Activated naive CD8-positive, alpha-beta T cell treated with anti-CD3 and anti-CD28 coated beads for 36 hours (primary cell): ENCODE measurements at regions not wholly inside any gene's neighbourhood (a gene's known extent, or its start where the extent isn't known, plus 50 kb on each side); places are given as distances from the start of the nearest gene placed in this dataset.
A peak's percentile ranks its signal among the peaks of the same experiment; 100 is the strongest.

ENCODE experiments used
- DNase-seq: peaks from one replicate; pipeline ENCODE4 v3.0.0; 2021
- H3K27ac Mint-ChIP-seq: one replicate; pipeline ENCODE4 v1.8.0; 2022; ENCODE audit warnings: mild to moderate bottlenecking, moderate library complexity, mixed read lengths
- H3K27me3 Mint-ChIP-seq: one replicate; pipeline ENCODE4 v1.8.0; 2022; ENCODE audit warnings: mild to moderate bottlenecking, mixed read lengths
- H3K36me3 Mint-ChIP-seq: one replicate; pipeline ENCODE4 v1.8.0; 2021; ENCODE audit warnings: mild to moderate bottlenecking, mixed read lengths
- H3K4me1 Mint-ChIP-seq: one replicate; pipeline ENCODE4 v1.8.0; 2021; ENCODE audit warnings: mixed read lengths
- H3K4me3 Mint-ChIP-seq: one replicate; pipeline ENCODE4 v1.8.0; 2022; ENCODE audit warnings: mild to moderate bottlenecking, moderate library complexity, mixed read lengths
- H3K9me3 Mint-ChIP-seq: one replicate; pipeline ENCODE4 v1.8.0; 2022; ENCODE audit warnings: mixed read lengths

- no peak for DNase-seq
- Mint-ChIP-seq H3K27ac (no peak overlapping the region), H3K4me1 (peaks cover 6% of the 10 kb centered on the region), H3K4me3 (no peak overlapping the region), H3K36me3 (no peaks in the 10 kb centered on the region), H3K27me3 (peaks cover 3% of the 10 kb centered on the region), H3K9me3 (no peaks in the 10 kb centered on the region)
Measured at GRCh38 chr18:56112984-56113383, 525.0 kb upstream of the TCF4 start.

DNA sequence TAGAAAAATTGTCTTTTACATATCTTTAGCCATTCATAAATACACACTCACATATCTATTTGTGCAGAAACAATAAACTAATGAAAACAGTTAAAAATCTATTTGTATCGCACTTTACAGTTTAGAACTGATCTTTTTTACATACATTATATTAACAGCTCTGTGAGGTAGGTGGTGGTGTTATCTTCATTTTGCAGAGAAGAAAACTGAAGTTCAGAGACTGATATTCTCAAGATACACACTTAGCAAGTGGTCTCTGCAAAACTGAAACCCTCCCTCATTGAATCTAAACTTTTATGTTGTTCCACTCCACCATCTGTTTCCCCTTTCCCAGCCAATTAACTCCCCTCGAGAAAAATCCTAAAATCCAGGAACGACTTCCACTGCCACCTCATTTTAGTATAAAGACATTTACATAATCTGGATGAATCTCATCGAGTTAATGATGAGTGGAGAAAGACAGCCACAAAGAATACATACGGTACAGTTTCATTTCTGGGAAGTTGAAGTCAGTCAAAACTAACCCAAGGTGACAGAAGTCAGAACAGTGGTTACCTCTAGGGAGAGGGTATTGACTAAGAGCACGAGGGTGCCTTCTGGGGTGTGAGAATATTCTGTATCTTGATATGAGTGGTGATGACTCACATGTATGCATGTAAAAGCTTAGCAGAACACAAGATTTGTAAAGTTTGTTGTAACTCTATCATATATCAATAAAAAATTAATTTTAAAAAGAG is 524.2 kb upstream of the TCF4 start:
- Mint-ChIP-seq H3K4me1 (peaks cover 6% of the 10 kb centered on the region), H3K9me3 (no peaks in the 10 kb centered on the region), H3K36me3 (no peaks in the 10 kb centered on the region), H3K27me3 (peaks cover 3% of the 10 kb centered on the region), H3K27ac (peak overlapping the region; percentile 71), H3K4me3 (peak overlapping the region; percentile 15)
- DNase-seq = peak; percentile 11

GRCh38 chr18:56109757-56110156 is 521.8 kb upstream of the TCF4 start:
- no peaks in the 10 kb centered on the region for H3K36me3 Mint-ChIP-seq
- peaks cover 3% of the 10 kb centered on the region for H3K27me3 Mint-ChIP-seq
- H3K9me3 Mint-ChIP-seq = peaks cover 3% of the 10 kb centered on the region
- H3K4me3 Mint-ChIP-seq = no peak overlapping the region
- H3K27ac Mint-ChIP-seq = no peak overlapping the region
- H3K4me1 Mint-ChIP-seq = peaks cover 6% of the 10 kb centered on the region
- DNase-seq = no peak

DNA sequence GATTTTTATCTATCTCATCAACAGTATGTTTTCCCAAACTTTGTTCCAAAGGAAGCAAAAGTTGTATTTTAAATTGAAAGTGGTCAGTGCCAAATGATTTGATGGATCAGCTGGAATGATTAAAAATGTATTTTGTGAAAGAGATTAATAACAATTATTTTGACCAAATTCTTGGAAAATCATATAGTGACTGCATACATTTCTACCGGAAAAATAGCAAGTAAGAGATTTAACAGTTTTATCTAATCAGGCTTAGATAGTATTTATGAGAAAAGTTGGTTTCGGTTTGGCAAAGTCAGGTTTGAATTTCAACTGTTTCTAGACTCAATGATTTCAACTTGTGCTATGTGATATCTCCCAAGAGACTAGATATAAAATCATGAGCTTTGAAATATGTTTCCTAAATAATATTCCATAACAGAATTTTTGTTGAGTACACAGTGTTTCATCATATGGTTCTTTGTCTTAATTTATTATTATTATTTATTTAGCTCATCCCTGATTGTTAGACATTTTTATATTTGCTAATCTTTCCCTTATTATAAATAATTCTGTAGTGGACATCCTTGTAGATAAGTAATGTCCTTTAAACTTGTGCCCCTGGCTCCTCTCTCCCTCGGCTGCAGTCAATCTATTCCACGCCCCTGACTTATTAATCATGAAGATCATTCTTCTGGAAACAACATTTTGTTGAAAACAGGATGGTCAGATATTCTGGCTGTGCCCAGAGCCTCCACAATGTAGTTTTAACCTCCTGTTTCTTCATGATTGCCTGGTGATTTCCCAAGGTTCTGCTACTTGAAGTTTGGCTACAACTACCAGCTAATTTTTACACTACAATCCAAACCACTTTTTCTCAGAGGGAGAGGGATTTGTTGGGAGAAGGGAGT is 520.7 kb upstream of the TCF4 start:
- Mint-ChIP-seq H3K4me1 (peaks cover 6% of the 10 kb centered on the region), H3K9me3 (peaks cover 11% of the 10 kb centered on the region), H3K36me3 (no peaks in the 10 kb centered on the region), H3K27me3 (peaks cover 3% of the 10 kb centered on the region), H3K27ac (no peak overlapping the region), H3K4me3 (no peak overlapping the region)
- no peak for DNase-seq

DNA sequence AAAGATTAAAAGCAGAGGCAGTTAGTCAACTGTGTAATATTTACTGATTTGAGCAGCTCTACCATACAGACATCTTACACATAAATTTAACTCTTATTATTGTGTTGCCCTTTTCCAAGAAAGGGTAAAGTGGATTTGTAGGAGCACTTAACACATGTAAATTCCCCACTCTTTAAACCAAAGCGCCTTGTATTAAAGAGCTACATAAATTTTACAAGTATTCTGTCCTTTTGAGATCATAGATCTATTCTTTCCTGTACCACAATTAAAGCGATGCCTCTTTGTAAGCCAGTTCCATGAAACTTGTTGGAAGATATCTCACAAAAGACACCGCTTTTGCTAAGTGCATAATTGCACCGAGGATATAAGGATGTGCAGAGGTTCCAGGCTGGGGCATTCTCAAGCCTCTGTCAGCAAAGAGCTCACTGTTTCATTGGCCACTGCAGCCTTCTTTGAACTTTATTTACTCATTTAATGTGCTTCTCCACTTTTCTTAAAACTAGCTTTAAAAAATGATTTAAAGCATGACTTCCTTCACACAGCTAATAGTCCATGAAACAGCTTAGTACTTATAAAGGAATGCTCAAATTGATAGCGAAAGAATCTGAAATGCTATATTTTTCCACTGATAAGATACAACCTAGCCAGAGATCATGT is 520.0 kb upstream of the TCF4 start:
- Mint-ChIP-seq H3K27ac (no peak overlapping the region), H3K27me3 (peaks cover 3% of the 10 kb centered on the region), H3K4me1 (peaks cover 6% of the 10 kb centered on the region), H3K9me3 (peaks cover 18% of the 10 kb centered on the region), H3K4me3 (no peak overlapping the region), H3K36me3 (no peaks in the 10 kb centered on the region)
- DNase-seq = no peak

DNA sequence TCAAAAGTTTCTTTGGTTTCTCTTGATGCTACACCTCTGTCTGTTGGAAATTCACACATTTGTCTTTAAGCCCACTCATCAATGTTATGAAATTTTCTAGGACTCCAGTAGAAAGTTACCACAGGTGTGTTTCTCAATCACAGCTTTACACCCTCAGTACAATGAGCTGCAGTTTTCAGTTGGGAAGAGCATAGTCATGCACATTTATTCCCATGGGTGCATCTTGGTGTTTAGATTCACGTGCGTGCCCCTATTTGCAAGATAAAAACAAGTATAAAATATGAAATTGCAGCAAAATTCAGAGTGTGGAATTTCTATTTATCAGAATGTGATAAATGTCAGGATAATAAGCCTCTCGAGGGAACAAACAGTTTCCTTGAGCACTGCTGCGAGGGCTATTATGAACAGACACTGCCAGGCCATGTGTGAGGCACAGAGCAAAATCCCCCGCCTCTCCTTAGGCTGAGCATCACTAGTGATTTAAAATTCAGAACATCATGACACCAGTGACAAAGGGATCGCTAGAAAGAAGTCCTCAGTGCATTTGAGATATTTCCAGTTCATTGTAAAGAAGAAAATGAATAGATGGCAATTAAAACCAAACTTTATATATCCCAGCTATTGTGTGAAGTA is 512.2 kb upstream of the TCF4 start:
- no peak for DNase-seq
- no peaks in the 10 kb centered on the region for H3K27me3 Mint-ChIP-seq
- no peak overlapping the region for H3K27ac Mint-ChIP-seq
- H3K36me3 Mint-ChIP-seq = no peaks in the 10 kb centered on the region
- H3K4me3 Mint-ChIP-seq = no peak overlapping the region
- H3K4me1 Mint-ChIP-seq = no peaks in the 10 kb centered on the region
- H3K9me3 Mint-ChIP-seq = peaks cover 15% of the 10 kb centered on the region

DNA sequence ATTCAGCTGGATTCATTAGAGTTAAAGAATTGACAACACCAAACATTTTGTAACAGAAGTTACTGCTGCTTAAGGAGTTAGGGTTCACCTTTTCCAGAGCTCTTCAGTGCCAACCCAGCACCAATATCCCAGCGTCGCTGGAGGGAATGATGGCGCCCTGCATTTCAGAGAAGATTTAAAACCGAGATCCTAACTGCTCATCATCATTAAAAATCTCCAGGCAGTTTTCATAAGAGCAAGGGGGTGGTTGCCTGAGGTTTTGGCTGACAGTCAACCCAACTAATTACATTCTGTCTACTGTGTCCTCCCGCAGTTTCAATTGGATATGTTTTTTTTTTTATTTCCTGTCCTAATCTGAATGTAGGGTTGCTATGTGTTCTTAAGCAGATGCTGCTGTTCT is 509.6 kb upstream of the TCF4 start:
- H3K27ac Mint-ChIP-seq = no peak overlapping the region
- no peaks in the 10 kb centered on the region for H3K9me3 Mint-ChIP-seq
- no peaks in the 10 kb centered on the region for H3K4me1 Mint-ChIP-seq
- no peaks in the 10 kb centered on the region for H3K27me3 Mint-ChIP-seq
- no peak for DNase-seq
- no peak overlapping the region for H3K4me3 Mint-ChIP-seq
- no peaks in the 10 kb centered on the region for H3K36me3 Mint-ChIP-seq

- no peak overlapping the region for H3K27ac Mint-ChIP-seq
- H3K4me3 Mint-ChIP-seq = no peak overlapping the region
- H3K36me3 Mint-ChIP-seq = no peaks in the 10 kb centered on the region
- H3K4me1 Mint-ChIP-seq = no peaks in the 10 kb centered on the region
- no peaks in the 10 kb centered on the region for H3K27me3 Mint-ChIP-seq
- H3K9me3 Mint-ChIP-seq = no peaks in the 10 kb centered on the region
- no peak for DNase-seq
Measured at GRCh38 chr18:56096861-56097260, 508.9 kb upstream of the TCF4 start.

DNA sequence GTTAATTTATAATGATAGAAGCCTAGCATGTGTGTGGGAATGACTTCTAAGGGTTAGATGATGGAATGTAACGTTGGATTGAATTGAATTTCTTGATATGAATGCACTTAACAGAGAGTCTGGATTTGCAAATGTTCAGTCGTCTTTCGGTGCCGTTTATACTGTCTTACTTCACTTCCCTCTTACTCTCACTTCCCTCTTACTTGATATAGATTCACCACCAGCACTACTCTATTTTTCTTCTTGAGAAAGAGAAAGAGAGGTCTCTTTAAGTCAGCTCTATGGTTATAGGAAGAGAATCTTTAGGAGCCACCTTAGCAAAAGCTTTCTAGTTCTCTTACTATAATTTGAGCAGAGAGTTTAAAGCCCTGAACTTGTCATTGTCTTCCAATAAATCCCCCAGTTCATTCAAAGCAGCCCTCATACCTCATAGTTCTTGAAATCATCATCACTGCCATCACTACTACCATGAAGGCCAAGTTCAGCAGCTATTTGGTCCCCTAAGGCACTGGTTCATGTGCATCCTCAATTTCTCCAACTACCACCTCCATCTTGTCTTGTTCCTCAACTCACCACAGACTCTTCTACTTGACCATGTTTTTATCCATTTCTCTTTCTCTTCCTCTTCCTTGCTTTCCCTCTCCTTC is 501.7 kb upstream of the TCF4 start:
- H3K4me1 Mint-ChIP-seq = no peaks in the 10 kb centered on the region
- no peak for DNase-seq
- no peaks in the 10 kb centered on the region for H3K27me3 Mint-ChIP-seq
- no peaks in the 10 kb centered on the region for H3K9me3 Mint-ChIP-seq
- H3K27ac Mint-ChIP-seq = no peak overlapping the region
- H3K4me3 Mint-ChIP-seq = no peak overlapping the region
- no peaks in the 10 kb centered on the region for H3K36me3 Mint-ChIP-seq

GRCh38 chr18:56086786-56087185 is 498.8 kb upstream of the TCF4 start:
- no peak for DNase-seq
- Mint-ChIP-seq H3K4me1 (no peaks in the 10 kb centered on the region), H3K9me3 (no peaks in the 10 kb centered on the region), H3K4me3 (no peak overlapping the region), H3K27ac (no peak overlapping the region), H3K36me3 (no peaks in the 10 kb centered on the region), H3K27me3 (no peaks in the 10 kb centered on the region)

GRCh38 chr18:56086176-56086575 is 498.2 kb upstream of the TCF4 start:
- no peaks in the 10 kb centered on the region for H3K9me3 Mint-ChIP-seq
- no peak overlapping the region for H3K4me3 Mint-ChIP-seq
- no peak for DNase-seq
- no peaks in the 10 kb centered on the region for H3K27me3 Mint-ChIP-seq
- H3K36me3 Mint-ChIP-seq = no peaks in the 10 kb centered on the region
- no peak overlapping the region for H3K27ac Mint-ChIP-seq
- H3K4me1 Mint-ChIP-seq = no peaks in the 10 kb centered on the region

- no peak for DNase-seq
- H3K27ac Mint-ChIP-seq = no peak overlapping the region
- no peaks in the 10 kb centered on the region for H3K9me3 Mint-ChIP-seq
- no peaks in the 10 kb centered on the region for H3K36me3 Mint-ChIP-seq
- H3K4me3 Mint-ChIP-seq = no peak overlapping the region
- H3K4me1 Mint-ChIP-seq = no peaks in the 10 kb centered on the region
- no peaks in the 10 kb centered on the region for H3K27me3 Mint-ChIP-seq
Measured at GRCh38 chr18:56085551-56085950, 497.6 kb upstream of the TCF4 start.

DNA sequence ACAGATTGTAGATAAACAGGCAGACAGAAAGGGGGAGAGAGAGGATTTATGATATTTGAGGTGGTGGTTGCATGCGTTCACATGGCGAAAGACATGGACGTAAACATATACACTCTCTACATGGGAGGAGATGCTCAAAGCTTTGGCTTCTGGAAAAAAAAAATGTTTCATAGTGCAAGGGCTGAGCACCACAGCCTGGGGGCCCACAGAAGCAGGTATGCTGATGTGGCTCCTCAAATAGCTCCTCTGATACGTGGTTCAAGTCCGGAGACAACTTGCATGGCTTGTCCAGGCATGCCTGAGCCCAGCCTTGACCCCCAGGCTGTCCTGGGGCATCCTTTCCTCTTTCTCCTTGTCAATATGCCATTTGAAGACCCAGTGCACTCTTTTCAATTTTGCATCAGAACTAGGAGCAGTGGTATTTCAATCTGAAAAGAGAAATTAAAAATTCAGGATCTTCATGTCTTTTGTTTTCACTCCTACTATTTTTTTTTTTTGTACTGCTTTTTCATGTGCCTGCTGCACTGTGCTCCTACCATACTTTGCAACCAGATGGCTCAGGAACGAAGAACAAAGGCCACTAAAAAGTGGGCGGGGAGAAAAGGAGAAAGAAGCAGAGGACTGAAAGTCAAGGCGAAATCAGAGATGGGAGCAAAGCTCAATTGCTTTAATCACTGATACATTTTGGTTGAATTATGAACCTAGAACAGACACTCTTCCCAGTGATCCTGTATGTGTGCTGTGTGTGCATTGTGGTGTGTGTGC is 495.7 kb upstream of the TCF4 start:
- DNase-seq = no peak
- H3K4me3 Mint-ChIP-seq = no peak overlapping the region
- no peak overlapping the region for H3K27ac Mint-ChIP-seq
- H3K36me3 Mint-ChIP-seq = no peaks in the 10 kb centered on the region
- H3K4me1 Mint-ChIP-seq = no peaks in the 10 kb centered on the region
- H3K9me3 Mint-ChIP-seq = no peaks in the 10 kb centered on the region
- H3K27me3 Mint-ChIP-seq = no peaks in the 10 kb centered on the region

DNA sequence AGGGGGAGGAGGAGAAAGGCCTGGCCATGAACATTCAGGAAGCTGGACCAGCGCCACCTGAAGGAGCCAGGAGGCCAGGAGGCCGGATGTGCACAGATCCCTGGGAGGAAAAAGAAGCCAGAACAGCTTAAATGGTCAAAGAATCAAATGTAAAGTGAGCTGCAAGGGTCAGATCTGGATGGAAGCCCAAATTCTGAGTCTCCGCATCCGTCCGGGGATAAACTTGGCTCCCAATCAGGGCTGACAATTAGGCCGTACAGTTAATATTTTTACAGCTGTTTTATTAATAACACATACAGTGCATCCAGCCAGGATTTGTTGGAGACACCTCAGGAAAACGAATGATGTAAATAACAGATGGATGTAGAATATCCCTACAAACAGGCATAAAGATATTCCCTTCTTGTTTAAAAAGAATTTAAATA is 495.1 kb upstream of the TCF4 start:
- Mint-ChIP-seq H3K9me3 (no peaks in the 10 kb centered on the region), H3K36me3 (no peaks in the 10 kb centered on the region), H3K27ac (no peak overlapping the region), H3K27me3 (no peaks in the 10 kb centered on the region), H3K4me1 (no peaks in the 10 kb centered on the region), H3K4me3 (no peak overlapping the region)
- no peak for DNase-seq
